ENCODE measurements at regions not wholly inside any gene's neighbourhood (a gene's known extent, or its start where the extent isn't known, plus 50 kb on each side); places are given as distances from the start of the nearest gene placed in this dataset.

DNA sequence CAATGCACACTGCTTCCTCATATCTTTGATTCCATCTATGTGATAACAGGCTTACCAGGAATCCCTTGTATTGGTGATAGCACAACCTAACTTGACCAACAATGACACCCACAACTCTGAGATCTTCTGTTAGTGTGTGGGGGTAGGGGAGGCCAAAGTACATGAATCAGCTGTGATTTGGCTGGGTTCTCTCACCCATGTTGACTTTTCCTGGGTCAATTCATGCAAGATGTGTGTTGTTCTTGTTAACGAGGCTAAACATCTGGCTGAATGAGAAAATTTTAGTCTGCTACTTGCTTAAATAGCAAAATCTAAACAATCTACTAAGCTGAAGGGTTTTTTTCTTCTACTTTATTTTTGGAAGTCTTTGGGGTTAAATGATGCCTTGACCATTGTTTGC, 341.2 kb upstream of the SLC14A2 start:
- DNase-seq: no peak

- DNase-seq: peak; percentile 79
Measured at GRCh38 chr18:45275367-45276113, 339.7 kb upstream of the SLC14A2 start.

DNA sequence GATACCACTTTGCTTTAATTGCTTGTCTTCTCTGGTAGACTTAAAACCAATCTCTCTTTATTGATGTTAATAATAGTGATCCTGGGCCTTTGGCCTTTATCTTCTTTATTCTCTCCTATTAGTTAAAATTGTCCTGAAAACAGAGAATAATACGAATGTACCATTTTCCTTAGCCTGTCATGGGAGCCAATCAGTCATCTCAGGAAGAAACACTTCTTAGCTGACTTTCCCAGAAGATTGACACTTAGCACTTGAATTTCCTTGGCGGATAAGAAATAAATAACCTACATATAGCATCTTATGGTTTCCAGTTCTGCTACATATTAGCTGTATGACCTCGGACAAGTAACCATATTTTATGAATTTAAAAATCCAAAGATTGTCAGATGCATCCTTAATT, 338.4 kb upstream of the SLC14A2 start:
- no peak for DNase-seq

DNA sequence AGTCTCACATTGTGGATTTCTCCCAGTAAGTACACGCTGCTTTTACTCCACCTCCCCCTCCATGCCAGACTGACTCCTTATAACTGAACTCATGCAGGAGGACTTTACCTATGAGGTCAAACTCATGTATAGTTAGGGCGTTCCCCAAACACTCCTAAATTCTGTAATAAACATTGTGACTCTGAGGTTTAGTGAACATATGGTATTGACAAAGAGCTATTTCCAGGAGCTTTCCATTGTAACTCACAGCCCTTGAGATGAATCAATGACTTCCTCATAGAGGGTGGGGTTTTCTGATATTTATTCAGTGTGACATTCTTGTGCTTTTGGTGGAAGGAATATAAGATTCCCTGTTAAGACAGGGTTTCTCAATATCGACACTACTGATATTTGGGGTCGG, 337.4 kb upstream of the SLC14A2 start:
- DNase-seq: no peak

- DNase-seq: no peak
Measured at GRCh38 chr18:45280481-45281276, 334.6 kb upstream of the SLC14A2 start.

DNA sequence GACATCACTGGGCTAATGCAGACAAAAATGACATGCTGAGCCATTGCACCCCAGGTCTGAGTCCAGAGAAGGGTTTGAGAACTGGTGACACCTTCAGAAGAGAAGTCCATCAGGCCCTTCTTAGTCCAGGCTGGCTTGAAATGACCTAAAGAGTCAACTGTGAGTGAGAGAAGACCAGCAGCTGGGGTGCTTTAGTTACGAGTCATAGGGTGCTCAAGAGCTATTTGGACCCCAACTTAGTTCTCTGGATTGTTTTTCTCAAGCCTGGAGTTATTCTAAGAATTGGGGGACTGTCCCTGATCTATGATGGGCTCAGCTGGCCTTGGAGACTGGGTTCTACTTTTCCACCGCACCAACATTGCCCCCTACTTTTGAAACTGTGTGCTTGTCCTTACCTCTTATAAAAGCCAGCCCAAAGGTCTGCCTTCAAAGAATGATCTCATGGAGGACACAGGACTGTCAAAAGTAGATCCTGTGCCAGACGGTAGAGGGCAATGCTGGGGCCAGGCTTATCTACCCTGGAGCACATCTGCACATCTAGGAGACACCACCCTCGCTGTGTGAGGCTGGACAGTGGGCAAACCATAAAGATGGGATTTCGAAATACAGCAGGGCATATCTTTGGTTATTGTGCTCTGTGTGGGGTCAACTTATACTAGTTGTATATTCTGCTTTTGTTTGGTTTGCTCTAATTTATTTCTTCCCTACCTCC, 333.0 kb upstream of the SLC14A2 start:
- DNase-seq: peak; percentile 63

- DNase-seq: peak; percentile 19
Measured at GRCh38 chr18:45284174-45284573, 331.1 kb upstream of the SLC14A2 start.

DNA sequence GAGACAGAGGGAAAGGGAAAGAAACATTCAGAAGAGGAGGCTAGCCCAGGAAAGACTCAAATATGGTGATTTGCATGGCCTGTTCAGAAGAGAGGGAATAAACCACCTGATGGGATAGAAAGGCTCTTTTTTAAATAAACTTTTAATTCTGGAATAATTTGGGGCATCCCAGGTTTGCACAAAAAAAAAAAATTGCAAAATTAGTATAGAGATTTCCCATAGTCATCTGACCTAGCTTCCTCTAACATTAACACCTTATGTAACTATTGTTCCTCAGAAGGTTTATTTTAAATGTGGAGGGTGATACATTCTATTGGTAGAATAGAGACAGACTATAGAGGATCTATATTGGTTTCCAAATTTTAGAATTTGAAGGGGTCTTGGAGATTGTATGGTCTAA, 330.4 kb upstream of the SLC14A2 start:
- no peak for DNase-seq

GRCh38 chr18:45285251-45285650, 330.0 kb upstream of the SLC14A2 start:
- no peak for DNase-seq

DNA sequence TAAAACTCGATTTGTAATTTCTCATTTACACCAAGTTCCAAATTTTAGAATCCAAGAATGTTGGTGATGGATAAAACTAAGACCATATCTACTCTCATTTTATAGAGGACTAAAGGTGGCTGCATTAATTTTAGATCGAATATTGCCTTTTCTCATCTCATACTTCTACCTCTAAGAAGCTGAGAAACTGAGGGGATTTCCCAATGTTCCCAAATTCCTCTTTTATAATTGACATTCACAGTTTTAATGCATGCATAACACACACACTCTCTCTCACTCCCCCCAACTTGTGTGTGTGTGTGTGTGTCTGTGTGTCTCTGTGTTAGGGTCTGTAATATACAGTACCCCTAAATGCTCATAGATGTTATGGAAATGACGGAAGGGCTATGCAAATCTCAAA, 328.8 kb upstream of the SLC14A2 start:
- no peak for DNase-seq

DNA sequence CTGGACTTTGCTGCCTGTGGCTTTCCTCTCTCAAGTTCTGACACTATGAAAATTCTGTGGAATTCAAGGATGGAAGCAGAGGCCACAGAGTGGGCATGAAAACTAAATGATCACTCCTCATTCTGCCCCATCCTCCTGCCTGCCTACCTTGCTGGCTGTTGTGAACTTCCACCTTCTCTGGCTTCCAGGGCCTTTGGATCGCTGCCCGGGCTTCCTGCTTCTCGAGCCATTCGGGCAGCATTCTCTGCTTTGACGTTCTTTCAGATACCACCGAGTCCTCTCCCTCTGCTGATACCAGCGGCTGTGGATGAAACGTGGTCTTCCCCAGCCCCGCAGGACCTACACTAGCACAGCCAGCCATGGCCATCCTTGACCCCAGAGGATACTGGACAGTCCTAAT, 327.7 kb upstream of the SLC14A2 start:
- no peak for DNase-seq

- no peak for DNase-seq
Measured at GRCh38 chr18:45290364-45290763, 324.9 kb upstream of the SLC14A2 start.

DNA sequence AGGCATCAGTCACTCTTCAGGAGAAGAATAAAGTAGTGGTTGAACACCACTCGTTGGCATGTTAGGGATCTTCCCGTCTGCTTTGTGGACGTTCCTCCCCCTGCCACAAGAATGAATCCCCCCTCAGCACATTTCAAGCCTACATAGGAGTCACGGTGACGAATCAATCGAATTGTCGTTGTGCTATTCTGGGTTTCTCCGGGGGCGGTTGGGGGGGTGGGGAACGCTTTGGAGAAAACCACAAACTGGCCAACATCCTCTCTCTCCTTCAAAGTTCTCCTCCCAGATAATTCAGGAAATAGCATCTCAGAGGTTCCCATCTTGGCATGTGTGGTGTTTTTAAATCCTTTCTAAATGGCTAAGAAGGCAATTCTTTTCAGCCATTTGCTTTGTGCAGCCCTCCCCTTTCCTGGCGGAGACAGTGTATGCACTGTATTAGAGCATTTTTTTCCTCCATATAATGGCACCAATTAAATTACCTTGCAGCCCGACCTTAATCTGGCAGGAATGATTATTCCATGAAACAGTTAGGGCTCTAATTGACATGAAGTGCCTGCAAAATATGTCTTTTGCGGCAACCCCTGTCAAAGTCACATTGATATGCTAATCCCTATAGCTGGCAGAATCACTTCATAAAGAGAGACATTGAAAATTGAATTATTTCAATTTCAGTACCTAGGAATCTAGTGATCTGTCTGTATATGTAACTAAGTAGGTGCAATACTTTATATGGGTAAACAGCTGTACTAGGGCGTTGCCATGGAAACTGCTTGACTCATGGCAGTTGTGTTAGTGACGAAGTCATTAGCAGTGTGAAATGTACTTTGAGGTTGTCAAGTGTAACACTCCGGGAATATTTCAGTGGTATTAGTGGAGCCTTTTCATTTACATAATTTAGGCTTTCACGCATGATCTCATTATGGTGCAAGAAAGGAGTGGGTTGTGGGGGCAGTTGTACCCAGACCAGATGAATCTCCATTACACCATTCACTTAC, 323.4 kb upstream of the SLC14A2 start:
- DNase-seq: peak; percentile 90

DNA sequence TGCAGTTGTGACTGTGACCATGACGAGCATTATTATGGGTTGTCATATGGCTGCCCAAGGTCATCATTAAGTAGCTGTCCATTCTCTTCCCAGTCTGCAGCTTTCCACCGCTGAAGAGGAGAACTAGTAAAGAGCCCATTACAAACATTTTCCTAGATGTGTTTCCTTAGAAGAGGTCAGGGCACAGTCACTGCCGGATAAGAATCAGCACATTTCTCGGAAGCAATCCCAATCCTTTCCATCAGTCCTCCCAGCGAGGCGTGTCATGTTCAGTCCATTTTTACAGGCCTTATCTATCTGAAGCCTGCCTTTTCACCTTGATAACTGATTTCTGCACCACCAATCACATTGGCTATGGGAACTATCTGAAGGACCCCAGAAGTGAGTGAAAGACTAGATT, 319.9 kb upstream of the SLC14A2 start:
- no peak for DNase-seq

DNA sequence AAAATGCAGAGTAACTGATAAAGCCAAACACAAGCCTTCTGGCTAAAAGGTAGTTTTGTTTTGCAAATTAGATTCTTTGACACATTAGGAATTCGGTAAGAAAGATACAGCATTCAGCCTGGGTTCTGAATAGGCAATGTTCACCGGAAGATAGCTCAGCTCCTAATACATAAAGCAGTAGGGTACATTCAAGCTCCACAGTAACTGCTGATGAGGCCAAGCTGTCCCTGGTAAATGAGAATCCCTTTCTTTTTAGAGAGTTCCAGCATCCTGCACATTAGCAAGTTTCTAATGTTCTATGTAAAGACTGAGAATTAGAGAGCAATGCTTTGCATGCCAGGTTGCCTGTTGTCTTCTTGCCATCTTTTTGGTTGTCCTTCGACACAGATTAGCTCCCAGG, 316.3 kb upstream of the SLC14A2 start:
- DNase-seq: no peak

- DNase-seq: no peak
Measured at GRCh38 chr18:45303026-45303425, 312.2 kb upstream of the SLC14A2 start.

- DNase-seq: no peak
Measured at GRCh38 chr18:45304558-45304957, 310.7 kb upstream of the SLC14A2 start.

DNA sequence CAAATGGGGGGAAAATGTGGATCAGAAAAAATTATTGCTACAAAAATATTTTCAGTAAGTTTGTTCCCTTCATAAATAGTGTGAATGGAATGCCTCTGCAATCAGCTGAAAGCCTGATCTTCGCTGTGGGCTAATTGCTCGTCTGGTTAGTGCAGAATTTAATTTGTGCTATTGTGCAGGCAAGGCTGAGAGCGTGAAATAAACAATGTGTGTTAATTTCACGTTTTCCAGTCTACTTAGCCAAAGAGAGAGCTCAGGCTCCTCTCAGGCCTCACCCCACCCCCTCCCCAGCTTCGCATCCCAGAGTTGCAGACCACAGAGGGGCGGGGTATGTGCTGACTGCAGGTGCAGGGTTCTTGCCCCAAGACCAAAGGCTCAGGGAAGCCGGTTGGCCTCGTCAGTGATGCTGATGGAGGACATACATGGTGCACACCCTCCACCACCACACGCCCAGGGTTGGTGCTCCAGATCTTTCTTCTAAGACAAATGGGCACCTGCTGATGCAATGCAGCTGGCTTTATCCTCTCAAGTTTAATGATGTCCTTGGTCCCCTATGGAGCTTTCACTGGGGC, 302.6 kb upstream of the SLC14A2 start:
- no peak for DNase-seq

DNA sequence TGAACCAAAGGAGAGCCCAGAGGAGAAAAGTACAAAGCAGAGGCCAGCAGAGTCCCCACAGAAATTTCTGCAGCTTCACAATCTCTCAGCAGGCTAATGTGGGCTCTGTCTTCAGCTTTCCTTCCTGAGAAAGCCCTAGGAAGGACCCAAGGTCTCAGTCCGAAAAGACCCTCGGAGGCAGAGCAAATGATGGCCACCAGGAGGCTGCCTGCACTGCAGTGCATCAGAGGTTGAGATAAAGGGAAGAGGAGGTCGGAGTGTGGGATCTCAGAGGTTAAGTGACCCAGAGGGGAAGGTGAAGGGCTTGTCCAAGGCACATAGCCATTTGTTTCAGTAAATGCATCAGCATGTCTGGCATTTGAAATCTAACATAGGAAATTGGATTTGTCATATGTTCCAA, 299.1 kb upstream of the SLC14A2 start:
- no peak for DNase-seq

DNA sequence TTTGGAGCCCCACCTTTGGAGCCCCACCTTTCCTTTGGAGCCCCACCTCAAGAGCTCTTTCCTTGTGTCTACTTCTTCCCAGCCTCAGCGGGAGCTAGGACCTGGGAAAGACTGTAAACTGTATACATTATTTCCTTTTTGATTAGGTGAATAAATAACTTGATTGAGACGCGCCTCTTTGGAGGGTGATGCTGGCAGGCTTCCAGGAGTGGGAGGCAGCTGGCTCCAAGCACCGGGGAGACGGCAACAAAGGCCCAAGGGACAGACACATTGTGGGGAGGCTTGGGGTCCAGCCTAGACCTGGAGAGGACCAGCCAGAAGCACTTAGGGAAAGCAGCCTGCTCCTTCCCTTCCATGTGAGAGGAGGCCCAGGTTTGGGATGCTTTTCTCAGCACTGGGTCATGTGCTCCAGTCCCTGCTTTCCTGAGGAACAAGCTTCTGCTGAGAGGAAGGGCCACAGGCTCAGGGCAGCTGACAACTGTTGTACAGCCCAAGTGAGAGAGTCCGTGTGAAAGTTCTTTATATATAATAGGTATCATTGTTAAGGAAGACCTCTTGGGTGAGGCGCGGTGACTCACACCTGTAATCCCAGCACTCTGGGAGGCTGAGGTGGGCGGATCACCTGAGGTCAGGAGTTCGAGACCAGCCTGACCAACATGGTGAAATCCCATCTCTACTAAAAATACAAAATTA, 297.2 kb upstream of the SLC14A2 start:
- DNase-seq: no peak

DNA sequence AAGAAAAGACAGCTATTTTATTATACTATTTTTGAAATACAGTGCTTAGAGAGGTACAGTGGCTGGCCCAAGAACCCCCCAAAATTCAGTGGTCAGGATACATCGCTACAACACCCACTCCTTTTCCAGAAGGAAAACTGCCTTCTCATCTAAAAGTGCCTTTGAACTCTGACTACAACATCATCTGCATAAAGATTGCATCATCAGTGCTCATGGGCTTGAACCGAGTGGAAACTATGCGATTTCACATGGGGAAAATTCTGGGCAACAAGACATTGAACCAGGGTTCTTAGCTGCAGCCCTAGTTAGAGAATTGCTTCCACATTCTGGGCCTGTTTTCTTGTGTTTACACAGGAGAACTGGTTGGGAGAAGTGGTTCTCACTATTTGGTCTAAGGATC, 294.6 kb upstream of the SLC14A2 start:
- DNase-seq: no peak

GRCh38 chr18:45321520-45321919, 293.8 kb upstream of the SLC14A2 start:
- DNase-seq: no peak

Measured in DMS53 (cell line).